Progenitor cell of endocrine pancreas (in vitro differentiated cells): ENCODE measurements at regions not wholly inside any gene's neighbourhood (a gene's known extent, or its start where the extent isn't known, plus 50 kb on each side); places are given as distances from the start of the nearest gene placed in this dataset.

Experiments used
- DNase-seq: peaks from one replicate; pipeline ENCODE4 v3.0.0; 2021; ENCODE audit warnings: low spot score; ENCODE audit not compliant: unreplicated experiment
- H3K27ac Mint-ChIP-seq: 2 replicates; pipeline ENCODE4 v1.8.0; 2021; ENCODE audit warnings: mild to moderate bottlenecking, moderate library complexity, mixed read lengths
- H3K27me3 Mint-ChIP-seq: 2 replicates; pipeline ENCODE4 v1.8.0; 2021; ENCODE audit warnings: mixed read lengths
- H3K36me3 Mint-ChIP-seq: 2 replicates; pipeline ENCODE4 v1.8.0; 2022; ENCODE audit warnings: mixed read lengths; ENCODE audit not compliant: insufficient read depth
- H3K4me1 Mint-ChIP-seq: 2 replicates; pipeline ENCODE4 v1.8.0; 2021; ENCODE audit warnings: low read depth, mixed read lengths
- H3K4me3 Mint-ChIP-seq: 2 replicates; pipeline ENCODE4 v1.8.0; 2021; ENCODE audit warnings: low read depth, mild to moderate bottlenecking, moderate library complexity, mixed read lengths
- H3K9me3 Mint-ChIP-seq: 2 replicates; pipeline ENCODE4 v1.8.0; 2021; ENCODE audit warnings: low read depth, mixed read lengths
- CTCF ChIP-seq: fragments of 200-600 bp; sonication (generic); IDR thresholded peaks from one replicate; pipeline ENCODE4 v1.5.0; 2021; ENCODE audit warnings: antibody characterized with exemption, mild to moderate bottlenecking; ENCODE audit not compliant: unreplicated experiment

- Mint-ChIP-seq H3K36me3 (no peaks in the 10 kb centered on the region), H3K4me3 (no peak overlapping the region), H3K4me1 (peaks cover 9% of the 10 kb centered on the region), H3K27me3 (peaks cover 26% of the 10 kb centered on the region), H3K9me3 (peaks cover 9% of the 10 kb centered on the region), H3K27ac (no peak overlapping the region)
- TF ChIP-seq CTCF: no peak
- no peak for DNase-seq
Measured at GRCh38 chr10:6748029-6748428, 168.0 kb upstream of the PRKCQ start.

GRCh38 chr10:6746782-6747181 is 166.7 kb upstream of the PRKCQ start:
- no peak for DNase-seq
- H3K27ac Mint-ChIP-seq: no peak overlapping the region
- peaks cover 9% of the 10 kb centered on the region for H3K4me1 Mint-ChIP-seq
- H3K36me3 Mint-ChIP-seq: no peaks in the 10 kb centered on the region
- peaks cover 16% of the 10 kb centered on the region for H3K27me3 Mint-ChIP-seq
- TF ChIP-seq CTCF: no peak
- peaks cover 9% of the 10 kb centered on the region for H3K9me3 Mint-ChIP-seq
- H3K4me3 Mint-ChIP-seq: no peak overlapping the region

GRCh38 chr10:6743291-6743849 is 163.3 kb upstream of the PRKCQ start:
- no peaks in the 10 kb centered on the region for H3K9me3 Mint-ChIP-seq
- no peak for TF ChIP-seq CTCF
- DNase-seq: no peak
- H3K27ac Mint-ChIP-seq: no peak overlapping the region
- peaks cover 15% of the 10 kb centered on the region for H3K4me1 Mint-ChIP-seq
- H3K27me3 Mint-ChIP-seq: no peaks in the 10 kb centered on the region
- H3K4me3 Mint-ChIP-seq: no peak overlapping the region
- H3K36me3 Mint-ChIP-seq: no peaks in the 10 kb centered on the region

GRCh38 chr10:6741541-6741941 is 161.5 kb upstream of the PRKCQ start:
- H3K9me3 Mint-ChIP-seq: no peaks in the 10 kb centered on the region
- TF ChIP-seq CTCF: no peak
- DNase-seq: no peak
- H3K4me3 Mint-ChIP-seq: no peak overlapping the region
- no peaks in the 10 kb centered on the region for H3K27me3 Mint-ChIP-seq
- no peak overlapping the region for H3K27ac Mint-ChIP-seq
- no peaks in the 10 kb centered on the region for H3K36me3 Mint-ChIP-seq
- H3K4me1 Mint-ChIP-seq: peaks cover 29% of the 10 kb centered on the region

GRCh38 chr10:6739530-6740174 is 159.6 kb upstream of the PRKCQ start:
- H3K27ac Mint-ChIP-seq: no peak overlapping the region
- H3K27me3 Mint-ChIP-seq: no peaks in the 10 kb centered on the region
- H3K36me3 Mint-ChIP-seq: no peaks in the 10 kb centered on the region
- H3K4me1 Mint-ChIP-seq: peaks cover 41% of the 10 kb centered on the region
- H3K9me3 Mint-ChIP-seq: no peaks in the 10 kb centered on the region
- H3K4me3 Mint-ChIP-seq: no peak overlapping the region
- no peak for TF ChIP-seq CTCF
- no peak for DNase-seq
